GM18517 (cell line): ENCODE measurements at regions not wholly inside any gene's neighbourhood (a gene's known extent, or its start where the extent isn't known, plus 50 kb on each side); places are given as distances from the start of the nearest gene placed in this dataset.

Experiments used
- ATAC-seq: cut with Tn5 transposase; IDR thresholded peaks from one replicate; pipeline ENCODE4 v1.9.1; 2021; ENCODE audit warnings: mild to moderate bottlenecking, moderate library complexity; ENCODE audit not compliant: unreplicated experiment

DNA sequence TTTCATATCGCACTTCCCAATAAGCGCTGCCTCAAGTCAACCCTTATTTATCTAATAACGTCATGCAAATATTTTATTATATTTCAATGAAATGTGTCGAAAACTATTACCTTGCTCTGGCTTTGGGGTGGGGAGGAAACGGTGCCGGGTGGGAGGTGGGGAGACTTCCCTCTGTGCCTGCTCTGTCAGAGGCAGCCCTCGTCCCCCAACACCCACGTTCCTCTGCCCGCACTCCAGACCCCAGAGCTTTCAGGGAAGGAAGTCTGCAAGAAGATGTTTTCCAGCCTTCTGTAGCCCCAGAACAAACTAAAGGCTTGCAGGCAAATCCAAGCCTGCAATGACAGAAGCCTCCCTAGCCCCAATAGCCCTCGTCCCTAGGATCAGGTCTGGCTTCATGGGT lies 235.7 kb downstream of the BUD13 start:
- no peak for ATAC-seq

DNA sequence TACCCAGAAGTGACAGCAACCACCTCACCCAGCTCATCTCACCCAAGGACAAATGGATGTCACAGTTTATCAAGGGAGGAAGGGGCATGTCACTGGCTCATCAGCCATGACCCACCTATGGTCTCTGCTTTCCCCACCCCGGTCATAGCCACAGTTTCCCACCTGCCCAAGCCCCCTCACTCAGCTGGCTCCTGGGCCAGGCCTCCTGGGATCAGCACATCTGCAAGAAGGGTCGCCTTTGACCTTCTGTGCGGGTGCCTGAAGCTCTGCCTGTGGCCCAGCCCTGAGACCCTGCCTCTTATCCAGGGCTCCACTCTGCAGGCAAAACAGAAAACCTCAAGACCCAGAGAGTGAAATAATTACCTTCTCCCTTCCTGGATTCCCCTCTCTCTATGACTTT lies 236.4 kb downstream of the BUD13 start:
- no peak for ATAC-seq

- ATAC-seq = no peak
These were observed 236.8 kb downstream of the BUD13 start for GRCh38 chr11:116535994-116536393.

DNA sequence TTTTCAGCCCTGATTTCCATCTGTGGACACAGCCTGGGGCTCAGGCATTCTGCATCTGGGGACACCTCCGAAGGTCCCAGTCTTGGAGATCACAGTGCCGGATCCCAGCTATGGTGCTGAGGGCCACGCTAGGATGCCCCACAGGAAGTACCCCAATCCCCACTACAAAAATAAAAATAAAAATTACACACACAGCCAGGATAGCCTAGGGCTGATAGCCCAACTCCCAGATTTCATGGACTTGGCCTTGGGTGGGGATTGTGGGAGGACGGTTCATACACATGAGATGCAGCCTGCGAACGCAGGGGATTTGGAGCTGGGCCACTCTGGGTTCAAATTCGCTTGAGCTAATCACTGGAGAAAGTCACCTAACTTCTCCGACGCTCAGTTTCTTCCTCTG lies 237.7 kb downstream of the BUD13 start:
- no peak for ATAC-seq

- no peak for ATAC-seq
These were observed 238.4 kb downstream of the BUD13 start for GRCh38 chr11:116534270-116534975.

DNA sequence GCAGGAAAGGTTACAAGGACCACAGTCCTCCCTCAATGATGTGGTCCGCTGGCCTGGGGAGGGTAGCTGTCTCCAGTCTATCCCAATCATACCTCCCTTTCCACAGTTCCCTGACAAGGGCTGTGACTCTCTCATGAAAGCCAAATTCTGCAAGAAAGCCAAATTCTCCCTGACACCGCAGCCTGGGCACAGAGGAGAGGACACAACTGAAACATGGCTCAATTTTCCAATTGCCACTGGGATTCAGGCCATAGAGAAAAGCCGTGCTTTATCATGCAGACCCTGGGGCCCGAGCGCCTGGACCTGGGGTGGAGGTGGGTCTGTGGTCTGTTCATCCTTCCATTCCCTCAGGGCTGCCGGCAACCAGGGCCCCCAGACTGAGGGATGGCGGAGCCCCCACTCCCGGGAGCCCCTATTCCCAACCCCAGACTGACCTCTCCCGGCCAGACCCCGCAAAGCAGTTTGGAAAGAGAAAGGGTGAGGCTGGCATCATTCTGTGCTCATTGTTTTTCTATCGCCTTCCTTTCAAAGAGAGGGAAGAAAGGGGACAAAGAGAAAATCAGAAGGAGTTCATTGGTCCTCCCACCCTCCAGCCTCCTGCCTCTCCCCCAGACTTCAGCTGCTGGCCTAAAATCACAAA lies 239.5 kb downstream of the BUD13 start:
- ATAC-seq = no peak

GRCh38 chr11:116532066-116532465 lies 240.7 kb downstream of the BUD13 start:
- no peak for ATAC-seq

- ATAC-seq = no peak
These were observed 242.1 kb downstream of the BUD13 start for GRCh38 chr11:116530705-116531104.

DNA sequence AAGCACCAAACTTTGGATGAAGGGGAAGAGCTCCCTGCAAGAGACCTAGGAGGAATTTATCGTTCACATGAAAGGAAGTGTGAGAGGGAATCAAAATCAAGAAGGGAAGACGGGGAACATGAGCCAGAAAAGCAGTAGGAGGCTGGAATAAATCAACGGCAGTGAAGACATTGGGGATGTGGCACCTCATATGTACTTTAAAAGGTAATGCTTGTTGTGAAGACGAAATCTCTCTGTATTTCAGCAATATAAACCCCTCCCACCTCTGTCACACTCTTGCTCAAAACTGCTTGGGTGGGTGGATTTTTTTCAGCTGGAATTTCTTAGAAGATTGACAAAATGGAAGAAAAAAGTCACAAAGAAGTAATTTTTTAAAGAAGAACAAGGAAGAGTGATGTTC lies 243.5 kb downstream of the BUD13 start:
- no peak for ATAC-seq

DNA sequence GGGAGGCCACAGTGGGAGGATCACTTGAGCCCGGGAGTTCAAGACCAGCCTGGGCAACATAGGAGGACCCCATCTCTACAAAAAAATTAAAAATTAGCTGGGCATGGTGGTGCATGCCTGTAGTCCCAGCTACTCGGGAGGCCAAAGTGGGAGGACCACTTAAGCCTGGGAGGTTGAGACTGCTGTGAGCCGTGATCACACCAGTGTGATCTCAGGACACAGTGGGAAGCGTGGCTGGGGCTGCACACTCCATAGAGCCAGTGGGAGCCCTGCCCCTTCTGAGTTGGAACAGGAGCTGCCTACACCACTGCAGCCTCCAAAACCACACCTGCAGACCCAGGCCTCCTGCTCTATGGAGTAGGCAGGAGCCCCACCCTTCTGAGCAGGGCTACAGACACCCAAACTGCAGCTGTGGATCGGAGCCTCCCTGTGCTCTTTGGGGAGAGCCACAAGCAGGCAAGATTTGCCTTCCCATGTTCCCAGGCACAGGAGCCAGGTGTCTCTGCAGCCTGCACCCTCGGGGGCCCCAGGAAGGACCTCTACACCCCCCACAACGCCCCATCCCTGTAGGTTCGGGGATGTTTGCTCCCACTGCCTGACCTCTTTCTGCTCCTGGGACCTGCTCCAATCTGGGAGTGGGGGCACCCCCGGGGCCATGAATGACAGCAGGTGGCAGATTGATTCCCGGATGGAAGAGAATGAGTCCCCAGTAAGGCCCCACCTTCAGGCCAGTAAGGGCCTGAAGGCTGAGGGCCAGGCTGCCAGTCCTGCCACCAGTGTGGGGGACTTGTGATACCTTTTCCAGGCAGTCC lies 245.4 kb downstream of the BUD13 start:
- ATAC-seq = no peak

- ATAC-seq = no peak
These were observed 246.8 kb downstream of the BUD13 start for GRCh38 chr11:116525961-116526495.

DNA sequence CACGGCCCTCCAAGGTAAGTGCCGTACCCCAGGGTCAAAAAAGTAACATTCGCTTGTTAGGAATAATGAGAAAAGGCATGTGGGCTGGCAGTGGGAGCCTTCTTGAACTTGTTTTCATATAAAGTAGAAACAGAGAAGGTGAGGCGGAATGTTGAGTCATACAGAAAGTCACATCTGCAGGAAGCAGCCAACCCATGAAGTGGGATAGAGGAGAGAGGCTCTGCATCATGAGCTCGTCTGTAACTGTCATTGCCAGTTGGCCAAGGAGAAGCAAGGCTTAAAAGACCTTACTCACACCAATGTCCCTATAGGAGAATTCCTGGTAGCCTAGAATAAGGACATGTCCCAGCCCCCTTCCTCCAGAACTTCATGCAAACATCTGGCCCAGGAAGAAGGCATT lies 253.3 kb downstream of the BUD13 start:
- no peak for ATAC-seq

DNA sequence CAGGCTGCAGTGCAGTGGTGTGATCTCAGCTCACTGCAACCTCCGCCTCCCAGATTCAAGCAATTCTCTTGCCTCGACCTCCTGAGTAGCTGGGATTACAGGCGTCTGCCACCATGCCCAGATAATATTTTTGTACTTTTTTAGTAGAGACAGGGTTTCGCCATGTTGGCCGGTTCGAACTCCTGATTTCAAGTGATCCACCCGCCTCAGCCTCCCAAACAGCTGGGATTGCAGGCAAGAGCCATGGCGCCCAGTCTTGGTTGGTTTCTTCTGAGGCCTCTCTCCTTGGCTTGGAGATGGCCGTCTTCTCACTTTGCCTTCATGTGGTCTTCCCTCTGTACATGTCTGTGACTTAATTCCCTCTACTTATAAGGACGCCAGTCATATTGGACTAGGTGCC lies 254.6 kb downstream of the BUD13 start:
- no peak for ATAC-seq

DNA sequence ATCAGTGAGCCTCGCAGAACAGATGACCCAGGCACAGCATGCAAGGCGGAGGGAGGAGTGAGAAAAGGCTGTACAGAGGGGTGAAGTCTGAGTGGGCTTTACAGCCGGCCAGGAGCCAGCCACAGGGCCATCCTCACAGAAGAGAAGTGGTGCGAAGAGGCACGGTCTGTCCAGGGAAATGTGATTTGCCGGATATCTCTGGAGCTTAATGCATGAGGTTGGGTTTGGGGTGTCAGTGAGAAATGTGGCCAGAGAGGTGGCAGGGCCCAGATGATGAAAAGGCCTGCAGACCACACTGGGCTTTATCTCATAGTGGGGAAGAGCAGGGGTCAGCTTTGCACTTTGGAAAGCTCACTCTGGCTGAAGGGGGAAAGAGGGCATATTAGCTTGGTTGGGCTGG lies 255.2 kb downstream of the BUD13 start:
- ATAC-seq = no peak

- ATAC-seq = no peak
These were observed 255.7 kb downstream of the BUD13 start for GRCh38 chr11:116517077-116517476.

- ATAC-seq = no peak
These were observed 257.1 kb downstream of the BUD13 start for GRCh38 chr11:116515664-116516184.

DNA sequence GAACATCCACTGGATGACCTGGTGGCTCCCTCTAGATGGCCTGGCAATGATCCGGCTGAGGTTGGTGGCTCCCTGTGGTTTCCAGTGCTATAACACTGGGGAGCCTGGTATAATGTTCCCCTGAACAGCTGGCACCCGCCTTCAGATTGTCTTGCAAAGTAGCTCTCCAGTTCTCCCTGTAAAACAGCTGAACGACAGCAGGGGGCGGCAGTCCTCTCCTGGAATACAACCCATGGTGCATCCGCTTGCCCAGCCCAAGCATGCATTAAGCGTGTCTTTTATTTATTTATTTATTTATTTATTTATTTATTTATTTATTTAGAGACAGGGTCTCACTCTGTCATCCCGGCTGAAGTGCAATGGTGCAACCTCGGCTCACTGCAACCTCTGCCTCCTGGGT lies 258.9 kb downstream of the BUD13 start:
- no peak for ATAC-seq

- ATAC-seq = no peak
These were observed 259.4 kb downstream of the BUD13 start for GRCh38 chr11:116513278-116513823.

GRCh38 chr11:116512841-116513240 lies 259.9 kb downstream of the BUD13 start:
- no peak for ATAC-seq

DNA sequence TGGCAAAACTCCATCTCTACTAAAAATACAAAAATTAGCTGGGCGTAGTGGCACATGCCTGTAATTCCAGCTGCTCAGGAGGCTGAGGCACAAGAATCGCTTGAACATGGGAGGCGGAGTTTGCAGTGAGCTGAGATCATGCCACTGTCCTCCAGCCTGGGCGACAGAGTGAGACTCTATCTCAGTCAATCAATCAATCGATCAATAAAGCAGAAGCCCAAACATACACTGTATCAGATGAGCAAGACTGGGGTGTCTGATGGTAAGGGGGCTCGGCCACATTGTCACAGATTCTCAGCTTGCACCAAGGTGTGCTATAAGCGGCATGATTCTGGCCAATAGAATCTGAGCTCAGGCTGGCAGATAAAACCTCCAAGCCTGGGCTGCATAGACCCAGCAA lies 261.1 kb downstream of the BUD13 start:
- no peak for ATAC-seq
